IPS DF 4.7 (cell line): ENCODE measurements at regions not wholly inside any gene's neighbourhood (a gene's known extent, or its start where the extent isn't known, plus 50 kb on each side); places are given as distances from the start of the nearest gene placed in this dataset.

Experiments used
- DNase-seq: peaks from one replicate; pipeline ENCODE4 v3.0.0-alpha.2; 2013; ENCODE audit warnings: low spot score; ENCODE audit errors: extremely low read depth

DNA sequence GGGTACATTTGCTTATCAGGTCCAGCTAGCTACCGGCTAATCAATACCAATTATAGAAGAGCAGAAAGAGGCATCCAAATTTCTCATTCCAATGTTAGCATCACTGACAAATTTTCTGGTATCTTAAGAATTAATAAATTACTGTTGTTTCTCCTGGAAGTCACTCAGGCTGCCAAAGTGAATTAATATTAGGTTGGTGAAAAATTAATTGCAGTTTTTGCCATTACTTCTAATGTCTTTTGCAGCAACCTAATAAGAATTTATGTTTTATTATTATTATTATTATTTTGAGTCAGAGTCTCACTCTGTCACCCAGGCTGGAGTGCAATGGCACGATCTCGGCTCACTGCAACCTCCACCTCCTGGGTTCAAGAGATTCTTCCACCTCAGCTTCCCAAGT, 979.9 kb downstream of the TYW1 start:
- no peak for DNase-seq

DNA sequence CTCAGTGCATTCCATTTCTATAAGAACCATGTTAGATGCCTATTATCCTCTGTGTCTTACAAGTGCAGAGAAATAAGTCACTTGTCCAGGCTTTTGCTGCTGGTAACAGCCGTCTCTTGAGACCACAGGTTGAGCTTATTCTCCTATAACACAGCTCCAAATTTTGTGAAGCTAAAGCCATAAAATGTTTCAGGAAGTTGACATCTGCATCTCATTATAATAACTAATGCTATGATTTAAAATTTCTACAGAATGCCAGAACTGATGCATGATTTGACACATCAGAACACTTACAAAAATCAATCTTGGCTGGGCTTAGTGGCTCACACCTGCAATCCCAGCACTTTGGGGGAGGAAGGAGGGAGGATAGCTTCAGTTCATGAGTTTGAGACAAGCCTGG, 986.9 kb downstream of the TYW1 start:
- DNase-seq, result no peak

DNA sequence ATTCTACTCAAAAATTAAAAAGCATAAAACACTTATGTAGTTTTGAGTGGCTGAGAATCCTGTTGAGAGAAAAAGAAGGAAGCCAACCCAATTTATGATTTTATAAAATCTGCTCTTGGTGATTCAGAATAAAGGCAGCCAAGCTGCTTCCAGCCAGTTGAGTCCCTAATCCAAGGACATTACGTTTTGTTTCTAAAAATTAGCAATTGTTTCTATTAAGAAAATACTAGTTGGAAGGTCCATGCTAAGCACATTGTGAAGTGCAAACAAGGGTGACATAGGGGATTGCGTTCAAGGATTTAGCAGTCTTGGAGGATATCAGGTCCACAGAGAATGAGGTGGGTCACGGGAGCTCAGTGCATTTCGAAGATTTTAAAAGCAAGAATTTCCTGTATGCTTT, 987.7 kb downstream of the TYW1 start:
- DNase-seq, result no peak

DNA sequence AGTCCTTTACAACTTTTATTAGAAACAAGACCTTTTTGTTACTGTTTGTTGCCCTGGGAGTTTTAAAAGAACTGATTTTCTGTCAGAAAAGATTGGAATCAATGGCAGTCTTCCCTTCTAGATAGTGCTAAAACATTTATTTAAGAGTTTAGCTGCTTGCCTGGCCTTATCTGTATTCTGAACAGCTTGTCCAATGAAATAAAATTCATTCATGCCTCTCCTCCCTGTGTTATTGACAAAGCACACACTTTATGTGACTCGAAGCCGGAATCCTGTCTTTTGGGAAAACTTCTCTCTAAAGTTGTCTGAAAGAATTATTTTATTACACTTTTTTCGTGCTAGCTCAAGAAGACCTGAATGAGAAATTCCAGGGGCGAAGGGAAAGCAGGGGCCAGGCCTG, 992.5 kb downstream of the TYW1 start:
- no peak for DNase-seq

DNA sequence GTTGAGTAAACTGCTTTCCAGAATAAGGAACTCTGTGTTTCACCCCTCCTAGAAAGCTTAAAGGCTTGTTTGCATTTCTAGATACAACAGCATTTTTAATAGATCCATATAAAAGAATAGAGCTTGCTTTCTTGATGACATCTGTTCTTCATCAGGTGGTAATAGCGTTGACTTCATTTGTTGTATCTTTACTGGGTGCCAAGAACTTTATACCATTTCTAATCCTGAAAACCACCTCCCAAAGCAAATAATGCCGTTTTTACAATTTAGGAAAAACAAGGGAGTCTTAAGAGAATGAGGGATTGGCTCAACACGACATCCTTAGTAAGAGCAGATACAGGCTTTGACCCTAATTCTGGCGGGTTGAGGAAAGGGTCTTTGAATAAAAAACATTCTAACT, 993.4 kb downstream of the TYW1 start:
- no peak for DNase-seq

DNA sequence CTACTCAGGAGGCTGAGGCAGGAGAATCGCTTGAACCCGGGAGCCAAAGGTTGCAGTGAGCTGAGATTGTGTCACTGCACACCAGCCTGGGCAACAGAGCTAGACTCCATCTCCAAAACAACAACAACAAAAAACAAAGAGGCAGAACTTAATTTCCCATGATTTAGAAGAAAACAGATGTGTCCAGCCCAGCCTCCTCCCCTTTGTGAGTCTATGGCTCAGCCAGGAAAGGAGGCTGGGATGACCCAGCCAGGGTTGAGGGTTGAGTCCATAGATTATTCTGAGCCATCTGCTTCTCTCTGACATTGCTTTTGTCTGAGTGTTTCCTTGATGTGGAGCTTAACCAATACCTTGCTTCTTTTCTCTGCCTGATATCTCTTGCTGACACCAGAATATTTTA, 994.1 kb downstream of the TYW1 start:
- DNase-seq, result no peak

DNA sequence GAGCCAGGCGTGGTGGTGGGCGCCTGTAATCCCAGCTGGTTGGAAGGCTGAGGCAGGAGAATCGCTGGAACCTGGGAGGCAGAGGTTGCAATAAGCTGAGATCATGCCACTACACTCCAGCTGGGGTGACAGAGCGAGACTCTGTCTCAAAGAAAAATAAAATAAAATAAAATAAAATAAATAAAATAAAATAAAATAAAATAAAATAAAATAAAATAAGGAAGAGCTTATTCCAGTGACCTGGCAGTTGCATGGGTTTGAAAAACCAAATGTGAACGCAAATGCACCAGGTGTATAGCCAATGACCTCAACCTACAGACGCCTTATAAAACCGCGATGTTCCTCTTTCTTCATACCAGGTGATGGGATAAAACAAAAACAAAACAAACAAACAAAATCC, 995.7 kb downstream of the TYW1 start:
- no peak for DNase-seq

DNA sequence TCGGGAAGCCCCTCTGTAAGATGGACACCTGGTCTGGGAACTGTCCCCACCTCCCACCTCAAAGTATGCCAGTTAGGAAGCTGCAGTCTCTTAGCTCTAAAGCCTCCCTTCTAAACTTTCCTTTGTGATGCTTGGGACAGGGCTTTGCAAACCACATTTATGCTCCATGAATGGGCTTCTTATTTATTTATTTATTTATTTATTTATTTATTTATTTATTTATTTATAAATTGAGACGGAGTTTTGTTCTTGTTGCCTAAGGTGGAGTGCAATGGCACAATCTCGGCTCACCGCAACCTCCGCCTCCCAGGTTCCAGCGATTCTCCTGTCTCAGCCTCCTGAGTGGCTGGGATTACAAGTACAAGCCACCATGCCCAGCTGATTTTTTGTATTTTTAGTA, 1009.4 kb downstream of the TYW1 start:
- no peak for DNase-seq

DNA sequence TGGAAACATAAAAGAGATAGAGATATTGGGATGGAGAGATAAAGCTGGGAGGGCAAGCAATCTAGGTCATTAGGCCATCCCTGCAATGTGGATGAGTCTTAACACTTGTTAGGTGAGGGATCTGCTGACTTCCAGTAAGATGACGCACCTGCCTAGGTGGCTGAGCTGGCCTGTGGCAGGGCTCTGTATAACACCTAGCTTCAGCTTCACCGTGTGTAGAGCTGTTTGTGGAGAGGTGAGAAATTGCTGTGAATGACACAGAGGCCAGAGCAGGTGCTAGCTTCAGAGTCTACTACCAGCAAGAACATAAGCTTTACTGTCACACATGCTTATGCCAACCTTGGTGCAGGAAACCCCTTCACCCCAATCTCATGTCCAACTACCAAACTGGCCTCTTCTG, 1010.0 kb downstream of the TYW1 start:
- DNase-seq, result no peak

DNA sequence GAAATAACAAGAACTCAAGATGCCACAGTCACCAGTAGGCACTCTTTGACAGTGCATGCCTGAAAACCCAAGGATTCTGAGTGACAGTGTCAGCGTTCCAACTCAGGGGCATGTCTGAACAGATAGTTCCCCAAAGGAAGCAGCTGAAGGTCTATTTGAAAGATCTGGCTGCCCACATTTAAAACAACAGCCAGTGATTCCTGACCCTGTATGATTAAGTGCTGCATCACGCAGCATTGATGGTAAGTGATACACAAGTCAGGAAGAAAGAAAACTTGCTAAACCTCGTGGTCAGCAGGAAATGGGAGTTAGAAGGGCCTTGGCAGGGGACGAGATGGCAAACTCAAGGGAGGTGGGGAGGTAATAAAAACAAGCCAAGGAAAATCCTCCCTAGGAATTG, 1013.1 kb downstream of the TYW1 start:
- DNase-seq, result no peak

DNA sequence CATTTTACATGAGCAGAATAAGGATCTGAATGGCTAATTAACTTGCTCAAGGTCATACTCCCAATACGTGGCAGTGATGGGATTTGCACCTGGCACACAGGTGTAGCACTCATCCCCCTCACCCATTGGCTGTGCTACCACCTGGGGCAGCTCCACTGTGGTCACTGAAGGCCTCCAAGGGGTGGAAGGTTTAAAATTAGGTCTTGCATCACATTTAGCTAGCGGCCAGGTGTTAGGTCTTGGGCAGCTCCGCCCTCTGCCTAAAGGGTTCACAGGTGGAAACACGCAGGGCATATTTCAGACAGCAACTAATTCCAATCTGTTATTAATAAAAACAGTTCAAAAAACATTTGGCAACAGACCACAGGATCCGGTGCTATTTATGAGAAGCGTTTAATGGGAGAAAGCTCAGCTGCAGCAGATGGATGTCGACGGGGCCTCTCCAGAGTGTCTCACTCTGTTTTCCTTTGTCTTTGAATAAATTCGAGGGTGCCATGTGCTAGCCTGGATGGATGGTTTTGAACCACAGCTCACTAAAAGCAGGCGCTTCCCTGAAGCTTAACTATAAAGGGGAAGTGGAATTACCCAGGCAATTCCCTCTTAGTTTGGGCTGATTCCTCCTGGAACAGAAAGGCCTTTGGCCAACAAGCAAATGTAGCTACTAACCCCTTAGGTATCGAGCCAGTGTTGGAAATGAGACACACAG, 1017.6 kb downstream of the TYW1 start:
- no peak for DNase-seq

DNA sequence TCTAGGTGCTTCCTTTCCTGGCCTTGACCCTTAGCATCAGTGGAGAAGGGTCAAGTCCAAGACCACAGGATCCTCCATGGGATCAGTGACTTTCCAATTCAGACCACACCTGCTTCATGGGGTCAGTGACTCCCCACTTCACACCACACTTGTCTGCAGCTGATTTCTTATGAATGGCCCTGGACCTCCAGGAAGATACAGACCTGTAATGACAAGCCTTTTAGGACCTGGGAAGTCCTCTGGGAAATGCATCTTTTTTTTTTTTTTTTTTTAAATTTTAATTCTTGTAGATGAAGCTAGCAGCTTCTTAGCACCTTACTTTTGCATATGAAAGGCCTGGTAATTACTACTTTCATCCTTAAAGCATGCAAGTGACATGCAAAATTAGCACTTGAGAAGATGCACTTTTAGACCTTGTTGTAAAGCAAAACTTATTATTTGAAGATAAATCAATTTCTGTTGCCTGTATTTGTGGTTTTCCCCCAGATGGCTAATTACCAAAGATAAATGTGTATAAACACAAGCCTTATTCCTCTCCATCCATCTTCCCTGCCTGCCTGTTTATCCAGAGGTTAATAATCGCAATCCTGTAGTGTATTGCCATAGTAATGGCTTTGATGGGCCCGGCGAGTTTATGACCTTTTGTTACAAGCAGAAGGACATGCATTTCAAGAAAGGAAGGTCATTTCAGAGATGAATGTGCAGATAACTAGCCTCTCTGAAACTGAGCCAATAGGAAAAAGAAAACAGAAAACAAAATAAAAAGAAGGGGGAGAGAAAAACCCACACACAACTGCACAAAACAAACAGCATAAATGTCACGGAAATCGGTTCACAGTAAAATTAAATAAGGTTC, 1018.7 kb downstream of the TYW1 start:
- DNase-seq, result no peak

DNA sequence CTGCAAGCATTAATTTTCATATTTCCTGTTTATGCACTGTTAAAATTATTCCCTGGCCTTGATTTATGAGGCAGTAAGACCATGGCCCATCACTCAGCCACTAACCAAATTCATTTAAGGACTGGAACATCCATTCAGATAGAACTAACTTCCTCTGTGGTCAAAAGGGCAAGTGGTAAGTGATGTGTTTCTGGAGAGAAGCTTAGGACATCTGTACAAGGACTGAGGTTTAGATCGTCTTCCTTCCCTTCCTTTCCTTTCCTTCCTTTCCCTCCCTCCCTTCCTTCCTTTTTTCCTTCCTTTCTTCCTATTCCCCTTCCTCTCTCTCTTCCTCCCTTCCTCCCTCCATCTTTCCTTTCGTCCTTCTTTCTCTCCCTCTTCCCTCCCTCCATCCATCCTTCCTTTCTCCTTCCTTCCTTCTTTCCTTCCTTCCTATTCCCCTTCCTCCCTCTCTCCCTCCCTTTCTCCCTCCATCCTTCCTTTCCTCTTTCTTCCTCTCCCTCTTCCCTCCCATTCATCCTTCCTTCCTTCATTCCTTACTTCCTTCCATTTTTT, 1019.4 kb downstream of the TYW1 start:
- no peak for DNase-seq

DNA sequence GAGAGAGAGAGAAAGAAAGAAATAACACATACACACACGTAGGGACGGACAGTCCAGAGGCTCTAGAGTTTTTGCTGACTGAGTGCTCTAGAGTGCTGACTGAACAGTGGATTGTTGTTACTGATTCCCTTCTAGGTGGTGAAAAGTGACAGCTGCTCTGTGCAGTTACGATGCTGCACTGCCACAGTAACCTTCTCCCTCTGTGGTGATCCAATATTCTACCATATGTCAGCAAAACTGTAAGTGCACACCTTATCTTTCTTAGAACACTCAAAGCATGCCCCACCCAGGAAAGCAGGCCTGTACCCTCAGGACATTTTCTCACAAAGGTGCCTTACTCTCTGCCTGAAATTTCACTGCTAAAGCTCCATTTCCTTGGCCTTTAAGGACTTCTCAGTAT, 1023.5 kb downstream of the TYW1 start:
- no peak for DNase-seq

DNA sequence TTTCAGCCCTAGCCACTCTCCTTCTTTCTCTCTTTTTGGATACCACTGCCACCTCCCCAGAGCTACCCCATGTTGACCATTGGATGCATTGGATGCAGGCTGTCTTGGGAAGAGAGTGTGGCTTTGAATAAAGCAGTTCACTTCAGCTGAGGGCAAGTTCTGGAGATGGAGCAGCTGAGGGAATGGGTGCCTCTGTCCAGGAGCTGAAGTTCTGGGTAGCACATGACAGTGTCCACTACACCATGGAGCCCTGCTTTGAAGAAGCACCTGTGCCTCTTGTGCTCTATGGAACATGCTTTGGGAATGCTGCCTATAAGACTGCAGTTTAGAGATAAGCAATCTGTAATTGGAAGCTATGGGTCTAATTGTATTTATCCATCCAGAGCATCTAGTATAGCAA, 1028.7 kb downstream of the TYW1 start:
- DNase-seq, result no peak

DNA sequence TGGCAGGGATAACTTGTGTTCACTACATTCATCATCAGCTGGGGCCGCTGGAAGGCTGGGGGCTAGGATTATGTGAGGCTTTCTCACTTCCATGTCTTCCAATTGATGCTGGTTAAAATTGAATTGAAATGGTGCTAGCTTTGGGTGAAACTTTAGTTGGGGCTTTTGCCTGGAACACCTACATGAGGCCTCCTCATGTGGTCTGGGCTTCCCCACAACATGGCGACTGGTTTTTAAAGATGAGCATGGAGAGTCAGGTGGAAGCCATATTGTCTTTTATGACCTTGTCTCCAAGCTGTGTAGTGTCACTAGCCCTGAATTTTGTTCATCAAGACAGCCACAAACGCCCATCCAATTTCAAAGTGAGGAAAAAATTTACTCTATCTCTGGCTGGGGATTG, 1033.9 kb downstream of the TYW1 start:
- DNase-seq, result no peak

DNA sequence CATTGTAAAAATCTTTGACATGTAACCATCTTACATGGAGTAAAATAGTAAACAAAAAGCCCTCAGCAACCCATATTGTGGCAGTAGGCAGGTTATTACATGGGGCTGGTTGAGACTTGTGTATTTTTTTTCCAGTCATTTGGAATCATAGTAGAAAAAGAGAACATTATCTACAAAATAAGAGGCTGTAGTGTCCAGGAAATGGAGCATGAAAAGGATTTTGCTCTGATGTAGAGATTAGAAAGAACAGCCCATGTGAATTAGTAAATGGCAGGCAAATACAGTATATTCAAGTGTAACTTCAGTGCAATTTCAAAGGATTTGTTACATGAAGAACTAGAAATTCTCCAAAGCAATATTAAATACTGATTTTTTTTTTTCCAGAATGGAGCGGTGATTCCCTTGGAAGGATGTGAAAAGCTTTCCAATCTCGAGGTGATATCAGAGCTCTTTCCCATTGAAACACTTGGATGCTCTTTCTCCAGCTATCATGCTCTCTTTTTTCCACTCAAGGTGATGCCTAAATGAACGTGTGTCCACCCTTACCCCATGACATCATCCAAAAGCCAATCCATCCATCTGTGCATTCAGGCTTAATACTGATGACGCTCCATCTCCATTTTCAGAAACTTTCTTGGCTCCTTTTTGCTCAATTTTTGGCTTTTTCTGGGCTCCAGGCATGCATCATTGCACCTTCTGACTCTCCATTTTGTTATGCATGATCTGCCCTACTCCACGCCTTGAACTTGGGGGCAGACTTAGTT, 1034.7 kb downstream of the TYW1 start:
- DNase-seq, result no peak

DNA sequence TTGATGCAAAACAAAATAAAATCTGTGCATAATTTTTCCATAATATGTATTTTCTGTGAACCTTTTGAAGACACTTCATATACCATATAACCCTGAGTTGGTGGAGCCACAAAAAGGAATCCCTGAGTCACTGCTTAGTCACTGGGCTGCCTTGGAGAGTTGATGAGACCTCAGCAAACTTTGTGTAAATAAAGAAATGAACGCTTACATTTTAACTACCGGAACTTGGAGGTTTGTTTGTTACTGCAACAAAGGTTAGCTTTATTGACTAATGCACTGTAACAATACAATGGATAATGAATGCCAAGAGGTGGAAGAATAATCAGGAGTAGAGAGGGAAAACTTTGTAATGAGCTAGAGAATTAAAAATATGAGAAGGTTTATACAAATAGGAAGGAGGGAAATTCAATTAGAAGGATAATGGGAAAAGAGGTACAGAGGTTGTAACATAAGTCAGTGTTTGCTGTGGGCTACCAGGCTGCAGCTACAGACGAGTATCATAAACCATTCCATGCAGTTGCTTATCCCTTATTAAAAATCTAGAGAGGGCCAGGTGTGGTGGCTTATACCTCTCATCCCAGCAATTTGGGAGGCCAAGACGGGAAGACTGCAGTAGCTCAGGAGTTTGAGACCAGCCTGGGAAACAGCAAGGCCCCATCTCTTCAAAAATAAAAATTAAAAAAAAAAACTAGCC, 1042.1 kb downstream of the TYW1 start:
- DNase-seq, result no peak

DNA sequence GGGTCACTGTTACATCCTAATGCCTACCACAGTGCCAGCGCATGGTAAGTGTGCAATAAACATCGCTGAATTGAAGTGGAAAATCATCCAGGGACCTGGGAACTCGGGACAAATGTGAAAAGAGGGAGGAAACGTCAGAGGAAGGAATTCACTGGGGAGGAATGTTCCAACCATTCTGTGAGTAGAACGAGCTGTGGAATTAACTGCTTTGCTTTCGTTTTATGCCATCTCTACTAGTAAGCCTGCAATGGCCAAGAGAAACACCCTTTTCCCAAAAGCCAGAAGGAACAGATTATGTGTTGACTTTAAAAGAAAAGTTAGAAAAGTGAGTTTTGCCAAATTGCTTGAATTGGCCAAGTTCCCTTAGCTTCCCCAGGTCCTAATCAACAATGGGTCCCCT, 1044.9 kb downstream of the TYW1 start:
- no peak for DNase-seq

DNA sequence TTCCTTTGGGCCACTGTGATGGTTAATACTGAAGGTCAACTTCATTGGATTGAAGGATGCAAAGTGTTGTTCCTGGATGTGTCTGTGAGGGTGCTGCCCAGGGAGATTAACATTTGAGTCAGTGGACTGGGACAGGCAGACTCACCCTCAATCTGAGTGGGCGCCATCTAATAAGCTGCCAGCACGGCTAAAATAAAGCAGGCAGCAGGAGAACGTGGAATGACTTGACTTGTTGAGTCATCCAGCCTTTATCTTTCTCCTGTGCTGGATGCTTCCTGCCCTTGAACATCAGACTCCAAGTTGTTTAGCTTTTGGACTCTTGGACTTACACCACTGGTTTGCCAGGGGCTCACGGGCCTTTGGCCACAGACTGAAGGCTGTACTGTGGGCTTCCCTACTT, 1046.9 kb downstream of the TYW1 start:
- no peak for DNase-seq

DNA sequence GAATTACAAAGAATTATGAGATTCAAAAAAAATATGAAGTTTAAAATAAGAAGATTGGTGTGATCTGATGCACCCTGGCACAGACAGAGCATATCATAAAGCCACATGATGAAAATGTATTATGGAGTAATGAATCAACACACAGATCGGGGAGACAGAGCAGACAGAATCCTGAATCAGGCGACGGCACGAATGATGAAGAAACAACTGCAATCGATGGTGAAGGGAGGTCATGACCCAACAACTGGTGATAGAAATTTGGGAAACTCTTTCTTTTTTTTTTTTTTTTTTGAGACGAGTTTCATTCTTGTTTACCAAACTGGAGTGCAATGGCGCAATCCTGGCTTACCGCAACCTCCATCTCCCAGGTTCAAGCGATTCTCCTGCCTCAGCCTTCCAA, 1054.0 kb downstream of the TYW1 start:
- DNase-seq, result no peak
